ENCODE measurements at regions not wholly inside any gene's neighbourhood (a gene's known extent, or its start where the extent isn't known, plus 50 kb on each side); places are given as distances from the start of the nearest gene placed in this dataset.

DNA sequence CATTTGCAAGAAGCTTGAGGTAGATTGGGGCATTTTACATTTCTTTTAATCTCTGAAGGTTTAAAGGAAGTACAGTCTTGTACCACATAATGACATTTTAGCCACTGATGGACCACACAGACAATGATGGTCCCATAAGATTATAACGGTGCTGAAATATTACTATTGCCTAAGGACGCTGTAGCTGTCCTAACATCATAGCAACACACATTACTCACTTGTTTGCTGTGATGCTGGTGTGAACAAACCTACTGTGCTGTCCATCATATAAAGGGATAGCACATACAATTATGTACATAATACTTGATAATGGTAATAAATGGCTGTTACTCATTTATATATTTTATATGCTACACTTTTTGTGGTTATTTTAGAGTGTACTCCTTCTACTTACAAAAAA lies 127.1 kb upstream of the CPNE8 start:
- TF ChIP-seq, protein P1, sequence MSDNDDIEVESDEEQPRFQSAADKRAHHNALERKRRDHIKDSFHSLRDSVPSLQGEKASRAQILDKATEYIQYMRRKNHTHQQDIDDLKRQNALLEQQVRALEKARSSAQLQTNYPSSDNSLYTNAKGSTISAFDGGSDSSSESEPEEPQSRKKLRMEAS (IDR thresholded peaks at IDR 0.05; ENCODE audit: low read depth), result no peak
- TF ChIP-seq, protein P2, sequence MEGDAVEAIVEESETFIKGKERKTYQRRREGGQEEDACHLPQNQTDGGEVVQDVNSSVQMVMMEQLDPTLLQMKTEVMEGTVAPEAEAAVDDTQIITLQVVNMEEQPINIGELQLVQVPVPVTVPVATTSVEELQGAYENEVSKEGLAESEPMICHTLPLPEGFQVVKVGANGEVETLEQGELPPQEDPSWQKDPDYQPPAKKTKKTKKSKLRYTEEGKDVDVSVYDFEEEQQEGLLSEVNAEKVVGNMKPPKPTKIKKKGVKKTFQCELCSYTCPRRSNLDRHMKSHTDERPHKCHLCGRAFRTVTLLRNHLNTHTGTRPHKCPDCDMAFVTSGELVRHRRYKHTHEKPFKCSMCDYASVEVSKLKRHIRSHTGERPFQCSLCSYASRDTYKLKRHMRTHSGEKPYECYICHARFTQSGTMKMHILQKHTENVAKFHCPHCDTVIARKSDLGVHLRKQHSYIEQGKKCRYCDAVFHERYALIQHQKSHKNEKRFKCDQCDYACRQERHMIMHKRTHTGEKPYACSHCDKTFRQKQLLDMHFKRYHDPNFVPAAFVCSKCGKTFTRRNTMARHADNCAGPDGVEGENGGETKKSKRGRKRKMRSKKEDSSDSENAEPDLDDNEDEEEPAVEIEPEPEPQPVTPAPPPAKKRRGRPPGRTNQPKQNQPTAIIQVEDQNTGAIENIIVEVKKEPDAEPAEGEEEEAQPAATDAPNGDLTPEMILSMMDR (IDR thresholded peaks at IDR 0.05), result no peak
- TF ChIP-seq RXRA (IDR thresholded peaks at IDR 0.05; ENCODE audit: borderline replicate concordance, low read depth), result no peak
- TF ChIP-seq GATA2 (CRISPR knock-in tag; IDR thresholded peaks at IDR 0.05), result no peak
- TF ChIP-seq TEAD4 (IDR thresholded peaks at IDR 0.05; ENCODE audit: borderline replicate concordance, insufficient read depth), result no peak
- TF ChIP-seq MXI1 (IDR thresholded peaks at IDR 0.05; ENCODE audit: low read depth, low read length), result no peak
- TF ChIP-seq EZH2phosphoT487 (IDR thresholded peaks at IDR 0.05; ENCODE audit: borderline replicate concordance, low read depth), result no peak
- TF ChIP-seq, protein P3, sequence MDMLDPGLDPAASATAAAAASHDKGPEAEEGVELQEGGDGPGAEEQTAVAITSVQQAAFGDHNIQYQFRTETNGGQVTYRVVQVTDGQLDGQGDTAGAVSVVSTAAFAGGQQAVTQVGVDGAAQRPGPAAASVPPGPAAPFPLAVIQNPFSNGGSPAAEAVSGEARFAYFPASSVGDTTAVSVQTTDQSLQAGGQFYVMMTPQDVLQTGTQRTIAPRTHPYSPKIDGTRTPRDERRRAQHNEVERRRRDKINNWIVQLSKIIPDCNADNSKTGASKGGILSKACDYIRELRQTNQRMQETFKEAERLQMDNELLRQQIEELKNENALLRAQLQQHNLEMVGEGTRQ (IDR thresholded peaks at IDR 0.05; ENCODE audit: borderline replicate concordance, low read depth, low read length), result no peak
- no peak for TF ChIP-seq POLR2AphosphoS5 (IDR thresholded peaks at IDR 0.05; ENCODE audit: low read depth, low read length)
- no peak for TF ChIP-seq FOXM1 (IDR thresholded peaks at IDR 0.05; ENCODE audit: low read depth)
- TF ChIP-seq, protein P4, sequence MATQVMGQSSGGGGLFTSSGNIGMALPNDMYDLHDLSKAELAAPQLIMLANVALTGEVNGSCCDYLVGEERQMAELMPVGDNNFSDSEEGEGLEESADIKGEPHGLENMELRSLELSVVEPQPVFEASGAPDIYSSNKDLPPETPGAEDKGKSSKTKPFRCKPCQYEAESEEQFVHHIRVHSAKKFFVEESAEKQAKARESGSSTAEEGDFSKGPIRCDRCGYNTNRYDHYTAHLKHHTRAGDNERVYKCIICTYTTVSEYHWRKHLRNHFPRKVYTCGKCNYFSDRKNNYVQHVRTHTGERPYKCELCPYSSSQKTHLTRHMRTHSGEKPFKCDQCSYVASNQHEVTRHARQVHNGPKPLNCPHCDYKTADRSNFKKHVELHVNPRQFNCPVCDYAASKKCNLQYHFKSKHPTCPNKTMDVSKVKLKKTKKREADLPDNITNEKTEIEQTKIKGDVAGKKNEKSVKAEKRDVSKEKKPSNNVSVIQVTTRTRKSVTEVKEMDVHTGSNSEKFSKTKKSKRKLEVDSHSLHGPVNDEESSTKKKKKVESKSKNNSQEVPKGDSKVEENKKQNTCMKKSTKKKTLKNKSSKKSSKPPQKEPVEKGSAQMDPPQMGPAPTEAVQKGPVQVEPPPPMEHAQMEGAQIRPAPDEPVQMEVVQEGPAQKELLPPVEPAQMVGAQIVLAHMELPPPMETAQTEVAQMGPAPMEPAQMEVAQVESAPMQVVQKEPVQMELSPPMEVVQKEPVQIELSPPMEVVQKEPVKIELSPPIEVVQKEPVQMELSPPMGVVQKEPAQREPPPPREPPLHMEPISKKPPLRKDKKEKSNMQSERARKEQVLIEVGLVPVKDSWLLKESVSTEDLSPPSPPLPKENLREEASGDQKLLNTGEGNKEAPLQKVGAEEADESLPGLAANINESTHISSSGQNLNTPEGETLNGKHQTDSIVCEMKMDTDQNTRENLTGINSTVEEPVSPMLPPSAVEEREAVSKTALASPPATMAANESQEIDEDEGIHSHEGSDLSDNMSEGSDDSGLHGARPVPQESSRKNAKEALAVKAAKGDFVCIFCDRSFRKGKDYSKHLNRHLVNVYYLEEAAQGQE (IDR thresholded peaks at IDR 0.05; ENCODE audit: low read depth, low read length), result no peak
- TF ChIP-seq, protein P5, sequence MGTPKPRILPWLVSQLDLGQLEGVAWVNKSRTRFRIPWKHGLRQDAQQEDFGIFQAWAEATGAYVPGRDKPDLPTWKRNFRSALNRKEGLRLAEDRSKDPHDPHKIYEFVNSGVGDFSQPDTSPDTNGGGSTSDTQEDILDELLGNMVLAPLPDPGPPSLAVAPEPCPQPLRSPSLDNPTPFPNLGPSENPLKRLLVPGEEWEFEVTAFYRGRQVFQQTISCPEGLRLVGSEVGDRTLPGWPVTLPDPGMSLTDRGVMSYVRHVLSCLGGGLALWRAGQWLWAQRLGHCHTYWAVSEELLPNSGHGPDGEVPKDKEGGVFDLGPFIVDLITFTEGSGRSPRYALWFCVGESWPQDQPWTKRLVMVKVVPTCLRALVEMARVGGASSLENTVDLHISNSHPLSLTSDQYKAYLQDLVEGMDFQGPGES (IDR thresholded peaks at IDR 0.05; ENCODE audit: low read depth, low read length), result no peak

Measured in SK-N-SH (cell line).